Dermis blood vessel endothelial cell (primary cell): ENCODE measurements at regions not wholly inside any gene's neighbourhood (a gene's known extent, or its start where the extent isn't known, plus 50 kb on each side); places are given as distances from the start of the nearest gene placed in this dataset.
"Not testable (repeated sequence)": the region's sequence is repeated elsewhere in the genome, so short reads cannot be mapped to it uniquely, and the experiment has no call there.

Experiments used
- DNase-seq: peaks from one replicate; pipeline ENCODE4 v3.0.0; 2010

GRCh38 chr2:145410086-145410485, 890.2 kb upstream of the ZEB2 start:
- no peak for DNase-seq

GRCh38 chr2:145408980-145409379, 889.1 kb upstream of the ZEB2 start:
- no peak for DNase-seq

GRCh38 chr2:145404690-145405089, 884.8 kb upstream of the ZEB2 start:
- DNase-seq, result no peak

GRCh38 chr2:145402706-145403277, 882.9 kb upstream of the ZEB2 start:
- no peak for DNase-seq

GRCh38 chr2:145399131-145399530, 879.2 kb upstream of the ZEB2 start:
- no peak for DNase-seq

GRCh38 chr2:145394181-145394580, 874.3 kb upstream of the ZEB2 start:
- no peak for DNase-seq

GRCh38 chr2:145386973-145387372, 867.1 kb upstream of the ZEB2 start:
- DNase-seq, result no peak

- no peak for DNase-seq
Measured at GRCh38 chr2:145383961-145384360, 864.0 kb upstream of the ZEB2 start.

GRCh38 chr2:145380436-145381017, 860.6 kb upstream of the ZEB2 start:
- DNase-seq, result peak; percentile 86

GRCh38 chr2:145379934-145380333, 860.0 kb upstream of the ZEB2 start:
- DNase-seq, result no peak

GRCh38 chr2:145374165-145374564, 854.2 kb upstream of the ZEB2 start:
- no peak for DNase-seq

- not testable (repeated sequence) for DNase-seq
Measured at GRCh38 chr2:145367334-145367733, 847.4 kb upstream of the ZEB2 start.

GRCh38 chr2:145366341-145366740, 846.4 kb upstream of the ZEB2 start:
- no peak for DNase-seq

- no peak for DNase-seq
Measured at GRCh38 chr2:145360129-145360790, 840.3 kb upstream of the ZEB2 start.

GRCh38 chr2:145359561-145359960, 839.6 kb upstream of the ZEB2 start:
- DNase-seq, result no peak

GRCh38 chr2:145356056-145356455, 836.1 kb upstream of the ZEB2 start:
- DNase-seq, result no peak

- no peak for DNase-seq
Measured at GRCh38 chr2:145352484-145352883, 832.6 kb upstream of the ZEB2 start.

GRCh38 chr2:145351864-145352425, 832.0 kb upstream of the ZEB2 start:
- no peak for DNase-seq

GRCh38 chr2:145350011-145350410, 830.1 kb upstream of the ZEB2 start:
- DNase-seq, result peak; percentile 2

- DNase-seq, result no peak
Measured at GRCh38 chr2:145344076-145344724, 824.3 kb upstream of the ZEB2 start.

- DNase-seq, result no peak
Measured at GRCh38 chr2:145343287-145343686, 823.4 kb upstream of the ZEB2 start.

- DNase-seq, result no peak
Measured at GRCh38 chr2:145341536-145341935, 821.6 kb upstream of the ZEB2 start.

- no peak for DNase-seq
Measured at GRCh38 chr2:145339646-145340045, 819.7 kb upstream of the ZEB2 start.
